ENCODE measurements at regions not wholly inside any gene's neighbourhood (a gene's known extent, or its start where the extent isn't known, plus 50 kb on each side); places are given as distances from the start of the nearest gene placed in this dataset.
"Not testable (repeated sequence)": the region's sequence is repeated elsewhere in the genome, so short reads cannot be mapped to it uniquely, and the experiment has no call there.

GRCh38 chr1:116185161-116185701 is 74.0 kb downstream of the MAB21L3 start:
- DNase-seq = no peak

- no peak for DNase-seq
Measured at GRCh38 chr1:116189481-116189880, 78.3 kb downstream of the MAB21L3 start.

- no peak for DNase-seq
Measured at GRCh38 chr1:116191294-116191693, 80.1 kb downstream of the MAB21L3 start.

GRCh38 chr1:116193768-116194167 is 82.6 kb downstream of the MAB21L3 start:
- no peak for DNase-seq

- no peak for DNase-seq
Measured at GRCh38 chr1:116194568-116194967, 83.4 kb downstream of the MAB21L3 start.

- DNase-seq = no peak
Measured at GRCh38 chr1:116195077-116195868, 84.1 kb downstream of the MAB21L3 start.

GRCh38 chr1:116200343-116200742 is 89.1 kb downstream of the MAB21L3 start:
- DNase-seq = not testable (repeated sequence)

GRCh38 chr1:116201911-116202310 is 90.7 kb downstream of the MAB21L3 start:
- no peak for DNase-seq

GRCh38 chr1:116203181-116203723 is 92.1 kb downstream of the MAB21L3 start:
- DNase-seq = no peak

GRCh38 chr1:116203920-116204319 is 92.7 kb downstream of the MAB21L3 start:
- DNase-seq = no peak

GRCh38 chr1:116205941-116206679 is 94.9 kb downstream of the MAB21L3 start:
- DNase-seq = no peak

- no peak for DNase-seq
Measured at GRCh38 chr1:116207126-116207735, 96.0 kb downstream of the MAB21L3 start.

- DNase-seq = no peak
Measured at GRCh38 chr1:116208136-116208535, 96.9 kb downstream of the MAB21L3 start.

- no peak for DNase-seq
Measured at GRCh38 chr1:116211294-116211693, 100.1 kb downstream of the MAB21L3 start.

GRCh38 chr1:116218922-116219321 is 107.7 kb downstream of the MAB21L3 start:
- no peak for DNase-seq

GRCh38 chr1:116219651-116220434 is 108.6 kb downstream of the MAB21L3 start:
- DNase-seq = no peak

- no peak for DNase-seq
Measured at GRCh38 chr1:116224111-116224510, 112.9 kb downstream of the MAB21L3 start.

- DNase-seq = no peak
Measured at GRCh38 chr1:116224561-116224960, 113.4 kb downstream of the MAB21L3 start.

- no peak for DNase-seq
Measured at GRCh38 chr1:116226017-116226416, 114.8 kb downstream of the MAB21L3 start.

GRCh38 chr1:116228511-116228910 is 117.3 kb downstream of the MAB21L3 start:
- no peak for DNase-seq

- no peak for DNase-seq
Measured at GRCh38 chr1:116230712-116231111, 119.5 kb downstream of the MAB21L3 start.

GRCh38 chr1:116231752-116232151 is 120.6 kb downstream of the MAB21L3 start:
- no peak for DNase-seq

All from activated CD4-positive, alpha-beta T cell treated with anti-CD3 and anti-CD28 coated beads for 4 hours (primary cell).